ENCODE measurements at regions not wholly inside any gene's neighbourhood (a gene's known extent, or its start where the extent isn't known, plus 50 kb on each side); places are given as distances from the start of the nearest gene placed in this dataset.

DNA sequence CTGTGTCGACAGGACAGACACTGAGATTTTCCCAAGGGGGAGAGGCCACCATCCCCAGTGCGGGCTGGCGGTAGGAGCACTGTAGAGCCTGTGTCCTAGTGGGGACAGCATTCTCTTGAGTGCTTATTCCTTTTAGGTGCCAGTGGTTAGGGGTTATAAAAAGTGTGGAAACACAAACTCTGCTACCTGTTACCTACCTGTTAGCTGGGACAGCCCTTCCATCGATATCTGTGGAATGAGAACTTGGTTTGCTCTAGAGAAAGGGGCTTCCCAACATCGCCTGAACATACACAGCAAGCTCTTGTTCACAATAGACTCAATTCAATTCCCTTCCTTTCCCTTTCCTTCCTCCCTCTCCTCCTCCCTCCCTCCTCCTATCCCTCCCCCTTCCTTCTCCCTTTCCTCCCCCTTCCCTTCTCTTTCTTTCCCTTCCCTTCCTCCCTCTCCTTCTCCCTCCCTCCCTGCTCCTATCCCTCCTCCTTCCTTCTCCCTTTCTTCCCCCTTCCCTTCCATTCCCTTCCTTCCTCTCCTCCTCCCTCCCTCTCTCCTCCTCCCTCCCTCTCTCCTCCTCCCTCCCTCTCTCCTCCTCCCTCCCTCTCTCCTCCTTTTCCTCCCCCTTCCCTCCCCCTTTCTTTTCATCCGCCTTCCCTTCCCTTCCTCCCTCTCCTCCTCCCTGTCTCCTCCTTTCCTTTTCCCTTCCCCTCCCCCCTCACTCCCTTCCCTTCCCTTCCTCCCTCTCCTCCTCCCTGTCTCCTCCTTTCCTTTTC lies 188.5 kb downstream of the URI1 start:
- no peak for DNase-seq

DNA sequence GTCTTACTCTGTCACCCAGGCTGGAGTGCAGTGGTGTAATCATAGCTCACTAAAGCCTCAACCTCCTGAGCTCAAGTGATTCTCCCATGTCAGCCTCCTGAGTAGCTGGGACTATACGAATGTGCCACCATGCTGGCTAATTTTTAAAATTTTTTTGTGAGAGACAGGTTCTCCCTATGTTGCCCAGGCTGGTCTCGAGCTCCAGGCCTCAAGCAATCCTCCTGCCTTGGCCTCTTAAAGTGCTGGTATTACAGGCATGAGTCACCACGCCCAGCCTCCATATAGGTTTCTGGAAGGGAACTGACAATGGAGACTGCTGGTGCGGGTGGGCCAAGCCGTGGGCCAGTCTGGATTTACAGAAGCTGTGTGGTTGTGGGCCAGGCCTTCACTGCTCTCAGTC lies 189.2 kb downstream of the URI1 start:
- no peak for DNase-seq

GRCh38 chr19:30131722-30132291 lies 189.8 kb downstream of the URI1 start:
- DNase-seq: no peak

- DNase-seq: no peak
Measured at GRCh38 chr19:30132343-30133075, 190.5 kb downstream of the URI1 start.

- no peak for DNase-seq
Measured at GRCh38 chr19:30133803-30134202, 191.8 kb downstream of the URI1 start.

- DNase-seq: no peak
Measured at GRCh38 chr19:30135093-30135757, 193.2 kb downstream of the URI1 start.

- no peak for DNase-seq
Measured at GRCh38 chr19:30135797-30136196, 193.8 kb downstream of the URI1 start.

DNA sequence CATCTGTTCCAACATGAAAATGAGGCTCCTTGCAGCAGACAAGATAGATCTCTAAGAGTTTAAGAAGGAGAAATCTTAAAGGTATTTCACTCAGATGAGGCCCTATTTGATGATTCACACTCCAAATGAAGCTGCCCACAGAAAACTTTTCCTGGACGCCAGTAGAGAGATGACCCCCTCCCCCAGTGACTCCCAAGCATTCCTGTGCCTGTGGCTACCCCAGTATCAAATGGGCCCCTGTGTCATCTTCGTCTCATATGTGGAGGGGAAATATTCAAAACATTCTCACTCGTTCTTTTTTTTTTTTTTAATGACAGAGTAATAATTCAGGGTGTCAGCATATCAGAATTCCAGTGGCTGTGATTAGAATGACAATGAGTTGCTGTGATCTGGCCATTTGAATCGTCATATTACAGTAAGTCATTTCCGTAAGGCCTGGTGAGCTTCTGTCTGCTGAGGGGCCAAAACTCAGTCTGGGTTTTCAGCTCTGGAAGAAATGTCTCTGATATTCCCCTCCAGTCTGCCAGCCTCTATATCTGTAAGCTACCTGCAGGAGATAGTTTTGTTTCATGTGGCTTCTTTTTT lies 194.7 kb downstream of the URI1 start:
- no peak for DNase-seq

DNA sequence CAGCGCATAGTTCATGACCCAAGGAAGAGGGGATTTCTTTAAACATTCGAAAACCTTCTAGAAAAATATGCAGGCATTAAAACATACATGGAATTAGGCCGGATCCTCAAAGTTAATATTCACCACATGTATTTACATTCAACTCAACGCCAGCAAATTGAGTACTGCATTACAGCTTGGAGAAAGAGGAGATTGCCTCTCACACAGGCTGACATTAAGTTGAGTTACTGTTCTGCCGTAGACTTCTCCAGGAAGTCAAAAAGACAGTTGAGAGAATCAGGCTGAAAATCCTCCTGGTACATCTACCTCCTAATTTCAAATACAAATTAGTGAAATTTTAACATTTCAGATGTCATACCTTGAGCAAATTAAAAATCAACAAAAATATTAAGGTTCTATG lies 195.7 kb downstream of the URI1 start:
- no peak for DNase-seq

DNA sequence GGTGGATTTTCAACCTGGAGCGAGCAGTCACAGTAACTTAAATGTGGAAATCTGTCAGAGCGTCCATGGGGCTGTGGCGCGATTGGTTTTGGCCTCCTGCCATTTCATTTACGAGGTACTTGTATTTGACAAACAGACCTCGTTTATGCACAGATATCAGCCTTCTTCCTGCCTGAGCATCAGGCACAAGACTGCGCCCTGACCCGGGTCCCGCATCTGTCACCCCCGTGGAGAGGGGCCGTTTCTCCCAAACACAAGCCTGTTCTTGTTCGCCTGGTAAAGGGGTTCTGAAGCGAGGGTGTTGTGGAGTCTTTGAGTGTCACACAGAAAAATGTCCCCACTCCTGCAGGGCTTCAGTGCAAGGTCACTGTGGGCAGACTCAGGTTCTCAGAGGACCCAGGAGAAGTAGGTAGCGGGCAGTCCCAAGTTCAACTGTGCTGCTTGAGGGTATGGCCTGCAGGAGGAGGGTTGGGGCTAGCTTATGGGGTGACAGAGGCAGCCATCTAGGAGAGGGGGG lies 202.3 kb downstream of the URI1 start:
- no peak for DNase-seq

DNA sequence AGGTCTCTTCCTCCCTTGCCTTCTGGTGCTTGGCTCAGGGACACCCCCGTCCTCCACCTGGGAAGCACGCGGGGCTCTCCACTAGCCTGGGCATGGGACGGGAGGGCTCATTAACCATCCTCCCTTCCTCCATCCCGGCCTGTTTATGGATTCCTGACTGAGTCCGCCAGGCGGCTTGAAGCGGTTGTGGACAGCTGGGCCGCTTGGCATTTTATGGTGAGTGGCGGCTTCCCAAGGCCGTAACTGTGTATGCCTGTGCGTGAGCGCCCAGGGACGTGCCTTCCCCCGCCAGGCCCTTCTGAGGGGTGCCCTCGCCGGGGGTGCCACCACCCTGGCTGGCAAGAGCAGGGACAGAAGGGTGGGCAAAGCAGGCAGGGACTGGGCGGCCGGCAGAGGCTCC lies 202.8 kb downstream of the URI1 start:
- DNase-seq: no peak

GRCh38 chr19:30145467-30145866 lies 203.4 kb downstream of the URI1 start:
- no peak for DNase-seq

- DNase-seq: no peak
Measured at GRCh38 chr19:30146346-30146745, 204.3 kb downstream of the URI1 start.

DNA sequence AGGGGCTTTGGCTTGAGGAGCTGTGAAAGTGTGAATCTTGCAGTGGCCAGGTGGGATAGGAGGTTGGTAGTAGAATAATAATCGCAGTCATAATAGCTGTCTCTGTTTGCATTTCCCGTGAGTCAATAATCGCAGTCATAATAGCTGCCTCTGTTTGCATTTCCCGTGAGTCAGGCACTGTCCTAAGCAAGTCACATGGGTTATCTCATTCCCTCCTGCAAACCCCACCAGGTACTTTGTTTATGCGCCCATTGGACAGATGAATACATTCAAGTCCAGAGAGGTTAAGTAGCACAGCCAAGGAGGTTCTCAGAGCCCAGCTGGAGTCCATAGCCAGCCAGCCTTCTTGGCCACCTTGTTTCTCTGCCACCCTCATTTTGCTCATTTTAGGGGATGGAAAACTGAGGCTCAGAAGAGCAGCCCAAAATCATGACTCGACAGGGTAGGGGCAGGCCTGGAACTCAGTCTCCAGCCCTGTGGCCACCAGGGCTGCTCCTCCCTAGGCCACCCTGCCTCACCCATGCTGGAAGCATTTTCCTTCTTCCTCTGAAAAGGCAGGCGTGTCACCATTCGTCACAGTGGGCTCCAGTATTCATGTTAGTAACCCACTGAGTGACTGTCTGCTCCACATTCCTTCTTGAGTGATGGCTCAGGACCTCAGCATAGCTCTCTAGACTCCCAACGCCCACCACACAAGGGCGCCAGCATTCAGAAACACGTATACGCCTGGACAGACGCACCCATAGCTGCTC lies 206.2 kb downstream of the URI1 start:
- no peak for DNase-seq

GRCh38 chr19:30148803-30149202 lies 206.8 kb downstream of the URI1 start:
- DNase-seq: no peak

DNA sequence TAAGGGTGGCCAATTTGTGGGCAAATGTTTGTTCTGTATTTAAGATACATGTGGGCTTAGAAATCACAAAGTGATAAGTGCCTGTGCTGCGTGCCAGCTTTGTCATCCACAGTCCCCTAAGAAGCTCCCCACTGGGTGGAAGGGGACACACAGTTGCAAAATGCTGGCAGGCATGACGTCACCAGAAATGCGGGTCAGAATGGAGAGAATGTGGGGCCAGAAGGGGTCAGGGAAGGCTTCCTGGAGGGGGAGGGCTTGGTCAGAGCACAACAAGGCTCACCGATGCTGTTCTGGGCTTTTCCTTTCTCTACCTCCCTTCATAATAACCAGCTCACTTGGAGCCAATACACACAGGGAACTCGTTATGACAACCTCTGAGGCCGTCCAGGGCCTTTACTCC lies 207.3 kb downstream of the URI1 start:
- no peak for DNase-seq

DNA sequence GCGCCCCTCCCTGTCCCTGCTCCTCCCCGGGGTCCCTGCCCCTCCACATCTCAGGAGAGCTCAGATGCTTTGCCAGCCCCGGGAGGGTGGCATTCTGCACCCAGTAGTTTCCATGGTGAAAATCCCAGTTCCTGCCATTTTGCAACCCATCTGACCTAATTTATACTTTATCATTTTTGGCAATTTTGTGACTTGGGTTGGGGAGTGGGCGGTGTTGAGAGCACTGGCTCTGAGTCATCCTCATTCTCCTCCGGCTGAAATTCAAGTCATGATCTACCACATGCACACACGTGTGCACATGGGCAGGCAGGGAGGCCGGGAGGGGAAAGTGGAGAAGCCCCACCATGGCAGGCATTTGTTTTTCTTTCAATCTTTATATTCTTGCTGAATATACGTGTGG lies 208.6 kb downstream of the URI1 start:
- no peak for DNase-seq

DNA sequence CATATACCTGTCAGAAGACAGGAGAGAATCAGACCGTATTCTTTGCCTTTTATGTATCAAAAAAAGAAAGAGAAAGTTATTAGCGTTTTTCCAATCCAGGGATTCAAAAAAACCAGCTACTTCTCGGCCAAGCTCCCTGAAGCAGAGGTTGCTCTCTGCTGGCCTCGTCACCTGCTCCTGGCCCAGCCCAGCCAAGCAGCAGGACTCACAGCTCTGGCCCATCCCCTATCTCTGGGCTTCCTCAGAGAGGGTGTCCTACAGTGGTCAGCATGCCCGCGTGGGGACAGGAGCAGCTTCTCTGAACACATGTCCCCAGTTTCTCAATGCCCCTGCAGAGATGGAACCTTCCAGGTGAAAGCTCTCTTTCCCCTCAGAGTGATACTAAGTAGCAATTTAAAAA lies 209.0 kb downstream of the URI1 start:
- DNase-seq: no peak

DNA sequence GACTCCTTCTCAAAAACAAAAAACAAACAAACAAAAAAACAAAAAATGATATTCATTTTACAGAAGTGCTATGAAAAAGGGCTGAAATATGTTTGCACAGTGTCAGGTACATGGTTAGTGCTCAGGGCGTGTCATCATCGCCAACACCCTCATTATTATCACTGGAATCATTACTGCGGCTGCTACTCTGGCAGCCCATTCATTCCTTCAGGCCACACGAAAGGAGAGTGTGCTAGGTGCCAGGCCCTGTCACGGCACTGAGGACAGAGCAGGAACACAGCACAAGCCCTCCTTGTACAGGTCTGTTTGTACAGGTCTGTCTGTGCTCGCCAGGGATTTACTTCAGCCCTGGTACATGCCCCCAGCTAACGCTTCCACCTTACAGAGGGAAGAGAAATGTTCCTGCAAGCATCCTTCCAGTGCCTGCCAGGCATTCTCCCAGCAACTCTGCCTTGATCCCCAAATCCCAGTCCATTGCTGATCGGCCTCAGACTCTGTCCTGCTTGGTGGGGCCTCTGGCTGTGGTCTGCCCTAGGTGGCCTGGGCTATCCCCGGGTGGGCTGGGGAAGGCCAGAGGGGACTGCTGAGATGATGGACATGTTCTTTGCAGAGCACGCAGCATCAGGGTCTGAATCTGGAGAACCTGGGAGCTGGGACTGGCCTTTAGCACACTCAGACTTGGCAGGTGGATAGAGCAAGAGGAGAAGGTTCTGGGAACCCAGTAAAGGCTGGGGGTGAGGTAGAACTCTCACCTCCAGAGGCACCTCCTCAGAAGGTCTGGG lies 210.7 kb downstream of the URI1 start:
- no peak for DNase-seq

- DNase-seq: no peak
Measured at GRCh38 chr19:30153326-30154210, 211.5 kb downstream of the URI1 start.
